ENCODE measurements at regions not wholly inside any gene's neighbourhood (a gene's known extent, or its start where the extent isn't known, plus 50 kb on each side); places are given as distances from the start of the nearest gene placed in this dataset.
A peak's percentile ranks its signal among the peaks of the same experiment; 100 is the strongest.

- H3K36me3 Mint-ChIP-seq (ENCODE audit: low read depth), result no peaks in the 10 kb centered on the region
- no peak overlapping the region for H3K27ac Mint-ChIP-seq
- no peak for TF ChIP-seq CTCF (IDR thresholded peaks at IDR 0.05)
- H3K4me1 Mint-ChIP-seq (ENCODE audit: low read depth), result peaks cover 32% of the 10 kb centered on the region
- DNase-seq, result no peak
- H3K4me3 Mint-ChIP-seq, result no peak overlapping the region
- H3K9me3 Mint-ChIP-seq, result no peaks in the 10 kb centered on the region
- H3K27me3 Mint-ChIP-seq (ENCODE audit: insufficient read depth), result peaks cover 4% of the 10 kb centered on the region
These were observed 67.8 kb upstream of the NLK start for GRCh38 chr17:27974531-27975145.

GRCh38 chr17:27975146-27976011 is 67.1 kb upstream of the NLK start:
- Mint-ChIP-seq H3K4me1 (ENCODE audit: low read depth) (peaks cover 39% of the 10 kb centered on the region), H3K36me3 (ENCODE audit: low read depth) (no peaks in the 10 kb centered on the region), H3K4me3 (no peak overlapping the region), H3K27ac (no peak overlapping the region), H3K9me3 (no peaks in the 10 kb centered on the region), H3K27me3 (ENCODE audit: insufficient read depth) (peaks cover 3% of the 10 kb centered on the region)
- peak; percentile 18 for DNase-seq
- TF ChIP-seq CTCF (IDR thresholded peaks at IDR 0.05), result no peak

GRCh38 chr17:27976331-27976730 is 66.1 kb upstream of the NLK start:
- H3K36me3 Mint-ChIP-seq (ENCODE audit: low read depth), result no peaks in the 10 kb centered on the region
- no peak overlapping the region for H3K27ac Mint-ChIP-seq
- peaks cover 3% of the 10 kb centered on the region; the same call in 1 of the 2 replicates for H3K27me3 Mint-ChIP-seq (ENCODE audit: insufficient read depth)
- TF ChIP-seq CTCF (IDR thresholded peaks at IDR 0.05), result no peak
- no peak overlapping the region for H3K4me3 Mint-ChIP-seq
- peaks cover 49% of the 10 kb centered on the region for H3K4me1 Mint-ChIP-seq (ENCODE audit: low read depth)
- DNase-seq, result no peak
- H3K9me3 Mint-ChIP-seq, result no peaks in the 10 kb centered on the region

GRCh38 chr17:27977751-27978688 is 64.5 kb upstream of the NLK start:
- Mint-ChIP-seq H3K36me3 (ENCODE audit: low read depth) (no peaks in the 10 kb centered on the region), H3K4me3 (no peak overlapping the region), H3K9me3 (no peaks in the 10 kb centered on the region), H3K4me1 (ENCODE audit: low read depth) (peaks cover 49% of the 10 kb centered on the region), H3K27me3 (ENCODE audit: insufficient read depth) (peaks cover 3% of the 10 kb centered on the region; the same call in 1 of the 2 replicates), H3K27ac (no peak overlapping the region)
- DNase-seq, result no peak
- TF ChIP-seq CTCF (IDR thresholded peaks at IDR 0.05), result no peak

GRCh38 chr17:27978689-27979175 is 63.7 kb upstream of the NLK start:
- TF ChIP-seq CTCF (IDR thresholded peaks at IDR 0.05), result no peak
- no peak for DNase-seq
- Mint-ChIP-seq H3K27ac (no peak overlapping the region), H3K4me3 (no peak overlapping the region), H3K36me3 (ENCODE audit: low read depth) (no peaks in the 10 kb centered on the region), H3K9me3 (no peaks in the 10 kb centered on the region), H3K27me3 (ENCODE audit: insufficient read depth) (peaks cover 3% of the 10 kb centered on the region; the same call in 1 of the 2 replicates), H3K4me1 (ENCODE audit: low read depth) (peaks cover 49% of the 10 kb centered on the region)

All from HFFc6 (cell line).